GM19324 (cell line): ENCODE measurements at regions not wholly inside any gene's neighbourhood (a gene's known extent, or its start where the extent isn't known, plus 50 kb on each side); places are given as distances from the start of the nearest gene placed in this dataset.

Source experiments
- ATAC-seq: cut with Tn5 transposase; IDR thresholded peaks from one replicate; pipeline ENCODE4 v1.9.1; 2021; ENCODE audit warnings: mild to moderate bottlenecking, moderate library complexity; ENCODE audit not compliant: unreplicated experiment, low FRiP score

- ATAC-seq, result no peak
Measured at GRCh38 chr4:153034681-153035080, 98.6 kb downstream of the FHDC1 start.

GRCh38 chr4:153036931-153037482, 100.9 kb downstream of the FHDC1 start:
- no peak for ATAC-seq

- no peak for ATAC-seq
Measured at GRCh38 chr4:153038623-153039311, 102.6 kb downstream of the FHDC1 start.

GRCh38 chr4:153039542-153040185, 103.5 kb downstream of the FHDC1 start:
- ATAC-seq, result no peak

GRCh38 chr4:153040677-153041076, 104.6 kb downstream of the FHDC1 start:
- no peak for ATAC-seq

GRCh38 chr4:153044036-153044435, 107.9 kb downstream of the FHDC1 start:
- ATAC-seq, result no peak

GRCh38 chr4:153045111-153045982, 109.2 kb downstream of the FHDC1 start:
- ATAC-seq, result no peak

- ATAC-seq, result no peak
Measured at GRCh38 chr4:153058671-153059060, 122.5 kb downstream of the FHDC1 start.

DNA sequence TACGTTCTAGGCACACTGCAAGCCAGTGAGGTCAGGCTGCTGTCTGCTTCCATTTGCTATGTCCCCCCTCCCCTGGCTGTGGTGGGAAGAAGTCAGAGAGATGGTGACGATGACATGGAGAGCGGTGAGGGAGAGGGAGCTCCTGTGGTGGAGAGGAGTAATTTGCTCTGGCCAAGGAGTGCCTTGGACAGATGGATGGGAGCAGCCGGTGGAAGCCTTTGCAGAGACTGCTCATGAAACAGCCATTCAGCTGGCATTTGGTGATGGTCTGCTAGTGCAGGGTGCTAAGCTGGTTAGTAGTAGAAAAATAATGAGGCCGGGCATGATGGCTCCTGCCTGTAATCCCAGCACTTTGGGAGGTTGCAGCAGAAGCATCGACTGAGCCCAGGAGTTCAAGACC, 124.1 kb downstream of the FHDC1 start:
- ATAC-seq, result no peak

DNA sequence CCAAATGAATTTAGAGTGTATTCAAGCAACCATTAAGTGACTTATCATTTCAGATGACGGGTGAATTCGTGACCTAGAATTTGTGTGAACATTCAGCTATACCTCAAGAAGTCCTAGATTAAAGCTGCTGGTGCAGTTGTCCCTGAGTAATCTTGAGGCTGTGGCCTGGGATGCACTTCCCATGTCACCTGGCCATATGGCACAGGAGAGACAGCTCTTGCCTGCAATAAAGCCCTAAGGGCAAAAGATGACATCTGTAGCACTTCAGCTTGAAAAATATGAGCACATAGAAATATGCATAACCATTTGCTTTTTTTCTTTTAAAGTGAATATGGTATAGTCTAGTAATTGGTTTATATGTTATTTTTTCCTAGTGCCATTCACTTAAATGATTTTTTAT, 125.8 kb downstream of the FHDC1 start:
- no peak for ATAC-seq

DNA sequence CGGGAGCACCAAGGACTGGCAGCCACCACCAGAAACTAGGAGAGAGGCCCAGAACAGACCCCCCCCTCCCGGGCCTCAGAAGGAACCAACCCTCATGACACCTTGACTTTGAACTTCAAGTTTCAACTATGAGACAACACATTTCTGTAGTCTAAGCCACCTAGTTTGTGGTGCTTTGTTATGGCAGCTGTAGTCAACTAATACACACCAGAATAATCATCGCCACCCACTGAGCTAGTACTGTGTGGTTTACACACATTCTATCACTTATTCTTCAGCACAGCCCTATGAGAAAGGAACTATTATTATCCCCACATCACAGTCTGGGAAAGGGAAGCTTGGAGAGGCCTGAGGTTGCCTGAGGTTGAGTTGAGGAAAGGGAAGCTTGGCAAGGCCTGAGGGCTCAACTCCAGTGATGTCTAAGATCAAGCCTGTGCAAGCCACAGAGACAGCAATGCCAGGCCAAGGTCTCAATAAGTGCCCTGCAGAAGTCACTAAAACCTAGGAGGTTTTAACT, 126.6 kb downstream of the FHDC1 start:
- no peak for ATAC-seq

GRCh38 chr4:153063490-153063889, 127.4 kb downstream of the FHDC1 start:
- ATAC-seq, result no peak

DNA sequence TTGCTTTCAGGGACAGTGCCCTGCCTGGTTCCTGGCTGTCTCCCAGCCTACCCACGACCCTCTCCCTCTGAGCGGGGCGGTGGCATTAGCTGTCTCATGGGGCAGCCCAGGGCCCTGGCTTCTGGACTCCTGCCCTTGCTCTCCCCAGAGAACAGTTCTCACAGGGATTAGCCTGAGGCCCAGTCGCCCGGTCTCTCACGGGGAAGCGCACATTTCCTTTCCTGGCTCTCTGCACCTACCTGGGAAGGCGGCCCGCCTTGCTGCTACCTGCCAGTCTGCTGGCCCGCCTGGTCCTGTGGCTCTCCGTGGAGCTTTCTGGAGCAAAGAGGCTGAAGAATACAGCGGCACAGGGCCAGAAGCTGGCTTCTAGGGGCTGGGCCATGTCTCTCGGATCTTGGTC, 128.4 kb downstream of the FHDC1 start:
- ATAC-seq, result no peak

DNA sequence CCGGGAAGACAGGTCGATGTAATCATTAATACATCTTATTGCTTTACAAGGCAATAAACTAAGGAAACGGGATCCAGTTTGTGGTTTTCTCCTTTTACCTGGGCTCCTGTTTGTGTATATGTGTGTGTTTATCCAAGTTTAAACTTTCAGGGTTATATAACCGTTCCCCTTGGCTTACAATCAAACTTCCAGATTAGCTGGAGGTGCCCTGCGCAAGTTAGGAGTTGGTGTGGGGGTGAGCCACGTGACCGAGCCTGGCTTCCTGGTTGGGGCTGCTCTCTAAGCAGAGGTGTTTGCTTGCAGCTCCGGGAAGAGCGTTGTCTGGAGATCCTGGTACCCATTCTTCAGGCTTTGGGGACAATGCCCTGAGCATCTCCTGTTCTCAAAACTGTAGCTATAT, 129.2 kb downstream of the FHDC1 start:
- no peak for ATAC-seq

DNA sequence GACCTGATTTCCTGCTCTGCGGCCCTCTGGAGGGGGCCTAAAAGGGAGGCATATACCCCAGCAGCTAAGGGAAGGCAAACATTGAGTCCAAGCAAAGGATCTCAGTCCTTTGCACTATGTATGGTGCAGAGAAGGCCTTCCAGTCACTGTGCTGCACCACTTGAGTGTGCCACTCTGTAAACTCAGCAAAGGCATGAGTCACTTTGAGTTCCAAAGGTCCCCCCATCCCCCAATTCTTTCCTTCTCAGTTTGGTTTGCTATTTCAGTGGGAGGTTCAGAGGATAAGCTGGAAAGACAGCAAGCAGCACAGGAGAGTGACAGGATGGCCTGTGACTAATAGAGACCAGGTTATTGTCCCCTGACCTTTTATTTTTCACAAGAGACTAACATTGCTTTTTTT, 131.3 kb downstream of the FHDC1 start:
- no peak for ATAC-seq

- ATAC-seq, result no peak
Measured at GRCh38 chr4:153068751-153069150, 132.6 kb downstream of the FHDC1 start.

DNA sequence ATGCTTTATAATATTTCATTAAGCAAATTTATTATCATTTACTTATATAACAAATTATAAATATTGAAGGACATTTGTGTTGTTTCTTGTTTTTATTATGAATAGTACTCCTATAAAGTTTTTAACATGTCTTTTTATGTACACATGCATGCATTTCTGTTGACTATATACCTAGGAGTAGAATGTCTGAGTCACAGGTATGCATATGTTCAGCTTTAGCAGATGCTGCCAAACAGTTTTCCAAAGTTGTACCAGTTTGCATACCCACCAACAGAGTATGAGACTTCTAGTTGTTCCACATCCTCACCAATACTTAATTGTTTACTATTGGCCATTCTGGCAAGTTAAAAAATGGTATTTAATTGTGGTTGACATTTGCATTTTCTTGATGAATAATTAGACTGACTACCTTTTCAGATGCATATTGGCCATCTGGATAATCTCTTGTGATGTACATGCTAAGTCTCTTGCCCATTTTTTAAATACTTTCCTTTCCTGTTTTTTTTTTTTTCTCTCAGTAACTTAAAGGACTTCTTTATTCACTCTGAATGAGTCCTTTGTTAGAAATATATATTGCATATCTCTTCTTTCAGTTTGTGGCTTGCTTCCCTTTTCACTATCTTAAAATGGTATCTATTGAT, 132.2 kb upstream of the TRIM2 start:
- ATAC-seq, result no peak

- ATAC-seq, result no peak
Measured at GRCh38 chr4:153072661-153073060, 131.6 kb upstream of the TRIM2 start.

- ATAC-seq, result no peak
Measured at GRCh38 chr4:153074486-153074885, 129.8 kb upstream of the TRIM2 start.

DNA sequence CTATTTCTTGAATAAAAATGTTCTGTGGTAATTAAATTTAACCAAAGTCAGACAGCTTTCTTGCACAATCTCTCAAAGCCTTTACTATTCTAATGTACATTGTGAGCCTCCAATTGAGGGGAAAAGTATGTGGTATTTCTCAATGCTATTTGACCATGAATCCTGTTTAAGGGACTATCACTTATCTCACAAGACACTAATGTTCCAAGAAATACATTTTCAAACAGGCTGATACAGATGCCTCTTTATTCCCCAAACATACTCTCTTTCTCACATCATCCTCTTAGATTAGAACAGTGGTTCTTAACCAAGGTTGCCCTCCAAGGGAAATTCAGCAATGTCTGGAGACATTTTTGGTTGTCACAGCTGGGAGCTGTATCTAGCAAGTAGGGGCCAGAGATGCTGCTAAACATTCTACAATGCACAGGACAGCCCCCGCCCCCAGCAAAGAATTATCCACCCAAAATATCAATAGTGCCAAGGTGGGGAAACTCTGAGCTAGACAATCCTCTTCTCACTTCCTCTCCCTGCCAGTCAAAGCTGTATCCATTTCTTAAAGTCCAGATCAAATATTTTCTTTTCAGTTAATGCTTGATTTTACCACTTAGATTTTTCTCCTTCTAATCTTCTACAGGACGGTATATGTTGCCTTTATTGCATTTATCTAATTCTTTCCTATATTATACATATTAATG, 129.2 kb upstream of the TRIM2 start:
- no peak for ATAC-seq
